Activated CD8-positive, alpha-beta memory T cell treated with anti-CD3 and anti-CD28 coated beads for 36 hours (primary cell): ENCODE measurements at regions not wholly inside any gene's neighbourhood (a gene's known extent, or its start where the extent isn't known, plus 50 kb on each side); places are given as distances from the start of the nearest gene placed in this dataset.

Experiments used
- CTCF ChIA-PET: fragments of 350-600 bp; sonication (Branson Sonifier 250); formaldehyde crosslinking; loops from one replicate; lab custom pipeline; 2021; ENCODE audit warnings: antibody characterized with exemption; lab: Charles Lee
- POLR2A ChIA-PET: fragments of 350-600 bp; sonication (Branson Sonifier 250); formaldehyde crosslinking; loops from one replicate; lab custom pipeline; 2021; ENCODE audit warnings: antibody characterized with exemption; lab: Charles Lee

GRCh38 chr6:77403424-77403823 is 59.9 kb downstream of the HTR1B start:
- POLR2A ChIA-PET = no interaction called here
- CTCF ChIA-PET = no interaction called here

GRCh38 chr6:77401231-77401630 is 62.1 kb downstream of the HTR1B start:
- CTCF ChIA-PET = no interaction called here

GRCh38 chr6:77397561-77397960 is 65.7 kb downstream of the HTR1B start:
- ChIA-PET CTCF (no interaction called here), POLR2A (no interaction called here)

More at GRCh38 chr6:77401231-77401630, 62.1 kb downstream of the HTR1B start:
- POLR2A ChIA-PET = no interaction called here

- POLR2A ChIA-PET = no interaction called here
- CTCF ChIA-PET = no interaction called here
Observed at GRCh38 chr6:77389402-77389801, 73.9 kb downstream of the HTR1B start.

- POLR2A ChIA-PET = no interaction called here
- CTCF ChIA-PET = interaction anchor here (1.1 kb wide), 1 partner anchor 1490 kb away, joined by 3 read pairs; no protein-coding TSS in a partner anchor
Observed at GRCh38 chr6:77383026-77383425, 80.3 kb downstream of the HTR1B start.

- CTCF ChIA-PET = no interaction called here
- POLR2A ChIA-PET = no interaction called here
Observed at GRCh38 chr6:77373955-77374354, 89.3 kb downstream of the HTR1B start.

- CTCF ChIA-PET = no interaction called here
- POLR2A ChIA-PET = no interaction called here
Observed at GRCh38 chr6:77371748-77372147, 91.5 kb downstream of the HTR1B start.

- CTCF ChIA-PET = no interaction called here
- POLR2A ChIA-PET = no interaction called here
Observed at GRCh38 chr6:77368660-77369313, 94.5 kb downstream of the HTR1B start.

GRCh38 chr6:77366798-77367197 is 96.5 kb downstream of the HTR1B start:
- CTCF ChIA-PET = no interaction called here

GRCh38 chr6:77363702-77364101 is 99.6 kb downstream of the HTR1B start:
- POLR2A ChIA-PET = no interaction called here
- CTCF ChIA-PET = no interaction called here

More at GRCh38 chr6:77366798-77367197, 96.5 kb downstream of the HTR1B start:
- POLR2A ChIA-PET = no interaction called here

- ChIA-PET CTCF (no interaction called here), POLR2A (no interaction called here)
Observed at GRCh38 chr6:77362055-77362454, 101.2 kb downstream of the HTR1B start.

GRCh38 chr6:77361018-77361417 is 102.3 kb downstream of the HTR1B start:
- ChIA-PET POLR2A (no interaction called here), CTCF (no interaction called here)

GRCh38 chr6:77356821-77357220 is 106.5 kb downstream of the HTR1B start:
- ChIA-PET POLR2A (no interaction called here), CTCF (no interaction called here)

- ChIA-PET CTCF (no interaction called here), POLR2A (no interaction called here)
Observed at GRCh38 chr6:77354581-77354980, 108.7 kb downstream of the HTR1B start.

GRCh38 chr6:77353129-77353528 is 110.2 kb downstream of the HTR1B start:
- ChIA-PET POLR2A (no interaction called here), CTCF (no interaction called here)

GRCh38 chr6:77341058-77341986 is 122.0 kb downstream of the HTR1B start:
- ChIA-PET POLR2A (no interaction called here), CTCF (no interaction called here)

- ChIA-PET POLR2A (no interaction called here), CTCF (no interaction called here)
Observed at GRCh38 chr6:77340331-77340730, 123.0 kb downstream of the HTR1B start.

- ChIA-PET CTCF (no interaction called here), POLR2A (no interaction called here)
Observed at GRCh38 chr6:77339926-77340325, 123.4 kb downstream of the HTR1B start.

- ChIA-PET POLR2A (no interaction called here), CTCF (no interaction called here)
Observed at GRCh38 chr6:77337392-77337791, 125.9 kb downstream of the HTR1B start.

GRCh38 chr6:77334093-77334492 is 129.2 kb downstream of the HTR1B start:
- ChIA-PET POLR2A (no interaction called here), CTCF (no interaction called here)
